Ishikawa (cell line): ENCODE measurements at regions not wholly inside any gene's neighbourhood (a gene's known extent, or its start where the extent isn't known, plus 50 kb on each side); places are given as distances from the start of the nearest gene placed in this dataset.

Source experiments
- EP300 ChIP-seq: IDR thresholded peaks from 2 replicates; pipeline ENCODE4 v1.6.1; 2012; ENCODE audit warnings: borderline replicate concordance
- NFIC ChIP-seq: IDR thresholded peaks from 2 replicates; pipeline ENCODE4 v1.6.1; 2012
- YY1 ChIP-seq: IDR thresholded peaks from 2 replicates; pipeline ENCODE4 v1.6.1; 2012; ENCODE audit warnings: low read depth
- TF ChIP-seq, protein P1 (sequence below): IDR thresholded peaks from 2 replicates; pipeline ENCODE4 v1.6.1; 2012

DNA sequence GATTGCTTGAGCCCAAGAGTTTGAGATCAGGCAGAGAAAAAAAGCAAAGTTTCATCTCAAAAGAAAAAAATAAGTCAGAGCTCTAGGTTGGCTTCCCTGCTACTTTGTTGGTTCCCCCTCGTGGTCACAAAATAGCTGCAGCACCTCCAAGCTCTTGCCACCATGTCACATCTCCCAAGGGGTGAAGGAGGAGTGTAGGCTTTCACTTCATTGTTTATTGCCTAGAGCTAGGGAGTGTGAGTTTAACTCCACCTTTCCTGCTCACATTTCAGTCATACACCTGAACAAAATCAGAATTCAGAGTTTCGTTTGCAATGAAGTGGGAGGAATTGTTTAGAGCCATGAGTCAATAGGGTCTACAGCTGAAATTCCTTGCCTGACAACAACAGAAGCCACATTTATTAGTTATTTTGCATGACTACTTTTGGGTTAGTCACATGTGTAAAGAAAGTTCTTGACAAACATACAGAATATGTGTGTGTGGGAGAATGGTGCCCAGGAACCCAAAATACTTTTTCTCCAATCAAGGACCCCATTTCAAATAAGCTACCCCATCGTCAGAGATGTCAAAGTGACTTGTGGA, 56.2 kb upstream of the UFL1 start:
- TF ChIP-seq EP300 (no peak), YY1 (no peak), NFIC (no peak)
- TF ChIP-seq, protein P1, sequence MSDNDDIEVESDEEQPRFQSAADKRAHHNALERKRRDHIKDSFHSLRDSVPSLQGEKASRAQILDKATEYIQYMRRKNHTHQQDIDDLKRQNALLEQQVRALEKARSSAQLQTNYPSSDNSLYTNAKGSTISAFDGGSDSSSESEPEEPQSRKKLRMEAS: no peak
